ENCODE measurements at regions not wholly inside any gene's neighbourhood (a gene's known extent, or its start where the extent isn't known, plus 50 kb on each side); places are given as distances from the start of the nearest gene placed in this dataset.

- H3K79me2 ChIP-seq (ENCODE audit: low read depth), result no peaks in the 10 kb centered on the region
- BruUV-seq (replicated peaks), result no TSS peak
- H3K36me3 ChIP-seq (ENCODE audit: low read depth), result no peaks in the 10 kb centered on the region
- ChIA-PET POLR2A (ENCODE audit: unreplicated experiment) (no interaction called here), CTCF (no interaction called here)
- no peak for DNase-seq
- H3K27ac ChIP-seq, result no peak overlapping the region
- TF ChIP-seq EZH2 (IDR thresholded peaks at IDR 0.05; ENCODE audit: low read depth) (no peak), CTCF (conservative IDR thresholded peaks at IDR 0.05) (no peak)
- H3K4me2 ChIP-seq, result no peak overlapping the region
- H2AFZ ChIP-seq, result no peak overlapping the region
- H3K4me3 ChIP-seq, result no peak overlapping the region
- intact Hi-C loops (cut with micrococcal nuclease; ENCODE audit: unreplicated experiment), result loop anchor here (5.0 to 10.0 kb wide), 3 partner anchors 262 to 625 kb away; partner anchors contain the start of gene COL6A3
- peaks cover 29% of the 10 kb centered on the region; the same call in 1 of the 2 replicates for H3K9me3 ChIP-seq (ENCODE audit: insufficient read depth, low read depth)
- no peaks in the 10 kb centered on the region for H3K9me2 ChIP-seq (ENCODE audit: insufficient read depth)
- H3K27me3 ChIP-seq (ENCODE audit: insufficient read depth, low read depth), result no peaks in the 10 kb centered on the region
- H4K20me1 ChIP-seq (ENCODE audit: insufficient read depth), result no peaks in the 10 kb centered on the region
- H3K4me1 ChIP-seq (replicated peaks; ENCODE audit: insufficient read depth), result no peaks in the 10 kb centered on the region
- no peaks in the 10 kb centered on the region for H3F3A ChIP-seq (ENCODE audit: insufficient read depth, low read depth)
Observed at GRCh38 chr2:237150186-237150585, 64.5 kb downstream of the COPS8 start.

- CTCF ChIA-PET, result interaction anchor here (0.9 kb wide), 1 partner anchor 435 kb away, joined by 3 read pairs; no protein-coding TSS in a partner anchor
- POLR2A ChIA-PET (ENCODE audit: unreplicated experiment), result no interaction called here
Observed at GRCh38 chr2:237150831-237151375, 65.2 kb downstream of the COPS8 start.

GRCh38 chr2:237152361-237152760 lies 66.7 kb downstream of the COPS8 start:
- Histone ChIP-seq H3K27me3 (ENCODE audit: insufficient read depth, low read depth) (no peaks in the 10 kb centered on the region), H2AFZ (no peak overlapping the region), H3K9me3 (ENCODE audit: insufficient read depth, low read depth) (peaks cover 13% of the 10 kb centered on the region; the same call in 1 of the 2 replicates), H3K4me2 (no peak overlapping the region), H4K20me1 (ENCODE audit: insufficient read depth) (no peaks in the 10 kb centered on the region), H3K4me1 (replicated peaks; ENCODE audit: insufficient read depth) (no peaks in the 10 kb centered on the region), H3K9me2 (ENCODE audit: insufficient read depth) (no peaks in the 10 kb centered on the region), H3K79me2 (ENCODE audit: low read depth) (no peaks in the 10 kb centered on the region), H3K36me3 (ENCODE audit: low read depth) (no peaks in the 10 kb centered on the region), H3F3A (ENCODE audit: insufficient read depth, low read depth) (no peaks in the 10 kb centered on the region), H3K4me3 (no peak overlapping the region), H3K27ac (no peak overlapping the region)
- no peak for TF ChIP-seq EZH2 (IDR thresholded peaks at IDR 0.05; ENCODE audit: low read depth)
- TF ChIP-seq CTCF (conservative IDR thresholded peaks at IDR 0.05), result no peak
- BruUV-seq (replicated peaks), result no TSS peak
- POLR2A ChIA-PET (ENCODE audit: unreplicated experiment), result no interaction called here
- CTCF ChIA-PET, result no interaction called here
- no peak for DNase-seq
- intact Hi-C loops (cut with micrococcal nuclease; ENCODE audit: unreplicated experiment), result loop anchor here (5.0 to 10.0 kb wide), 3 partner anchors 260 to 622 kb away; partner anchors contain the start of gene COL6A3

More at GRCh38 chr2:237150831-237151375, 65.2 kb downstream of the COPS8 start:
- Histone ChIP-seq H3K27ac (no peak overlapping the region), H3K79me2 (ENCODE audit: low read depth) (no peaks in the 10 kb centered on the region), H3K4me3 (no peak overlapping the region), H3K9me3 (ENCODE audit: insufficient read depth, low read depth) (peaks cover 28% of the 10 kb centered on the region; the same call in 1 of the 2 replicates), H3K27me3 (ENCODE audit: insufficient read depth, low read depth) (no peaks in the 10 kb centered on the region), H3K9me2 (ENCODE audit: insufficient read depth) (no peaks in the 10 kb centered on the region), H3F3A (ENCODE audit: insufficient read depth, low read depth) (no peaks in the 10 kb centered on the region), H3K4me1 (replicated peaks; ENCODE audit: insufficient read depth) (no peaks in the 10 kb centered on the region), H3K4me2 (no peak overlapping the region), H4K20me1 (ENCODE audit: insufficient read depth) (no peaks in the 10 kb centered on the region), H3K36me3 (ENCODE audit: low read depth) (no peaks in the 10 kb centered on the region), H2AFZ (no peak overlapping the region)
- no peak for DNase-seq
- TF ChIP-seq CTCF (conservative IDR thresholded peaks at IDR 0.05) (no peak), EZH2 (IDR thresholded peaks at IDR 0.05; ENCODE audit: low read depth) (no peak)
- intact Hi-C loops (cut with micrococcal nuclease; ENCODE audit: unreplicated experiment), result loop anchor here (5.0 to 10.0 kb wide), 3 partner anchors 261 to 624 kb away; partner anchors contain the start of gene COL6A3
- no TSS peak for BruUV-seq (replicated peaks)
